ENCODE measurements at regions not wholly inside any gene's neighbourhood (a gene's known extent, or its start where the extent isn't known, plus 50 kb on each side); places are given as distances from the start of the nearest gene placed in this dataset.

GRCh38 chr13:107305178-107305577 is 737.2 kb upstream of the ARGLU1 start:
- H2AFZ ChIP-seq (ENCODE audit: low read depth, low read length, poor library complexity, severe bottlenecking): no peak overlapping the region
- no TSS peak for BruUV-seq (replicated peaks)
- H3K9me3 ChIP-seq (ENCODE audit: control insufficient read depth in 1 of 2, insufficient read depth in 1 of 2, low read depth in 1 of 2, low read length in 2 of 2): peaks cover 6% of the 10 kb centered on the region in 2 experiments; a peak in 2 of 4 replicates
- no peaks in the 10 kb centered on the region for H3K27me3 ChIP-seq (ENCODE audit: insufficient read depth, low read length)
- DNase-seq (ENCODE audit: low read depth, low spot score) (no peak), ATAC-seq (no peak)
- POLR2A ChIA-PET: no interaction called here
- intact Hi-C loops (cut with micrococcal nuclease): no loop called here
- TF ChIP-seq CTCF (IDR thresholded peaks at IDR 0.05 in 2 of 3, conservative IDR thresholded peaks at IDR 0.05 in 1 of 3; ENCODE audit: borderline replicate concordance in 1 of 3, insufficient read depth in 1 of 3, low read depth in 2 of 3, low read length in 2 of 3) (no peak), ZNF274 (IDR thresholded peaks at IDR 0.05; ENCODE audit: low read depth, low read length) (no peak), TCF7L2 (IDR thresholded peaks at IDR 0.05; ENCODE audit: borderline replicate concordance, extremely low read depth, insufficient read depth, insufficient read length) (no peak), POLR2A (IDR thresholded peaks at IDR 0.05; ENCODE audit: borderline replicate concordance, extremely low read depth, insufficient read depth, insufficient read length) (no peak), ZFX (IDR thresholded peaks at IDR 0.05) (no peak), MAX (IDR thresholded peaks at IDR 0.05) (no peak), EZH2 (IDR thresholded peaks at IDR 0.05) (no peak), FOSL1 (IDR thresholded peaks at IDR 0.05; ENCODE audit: low read depth) (no peak), SRF (IDR thresholded peaks at IDR 0.05; ENCODE audit: low read depth) (no peak), YY1 (IDR thresholded peaks at IDR 0.05; ENCODE audit: extremely low read depth, insufficient replicate concordance, low read depth, low read length) (no peak), EZH2phosphoT487 (IDR thresholded peaks at IDR 0.05; ENCODE audit: borderline replicate concordance) (no peak), SIN3A (IDR thresholded peaks at IDR 0.05; ENCODE audit: low read depth) (no peak)
- TF ChIP-seq, protein P1, sequence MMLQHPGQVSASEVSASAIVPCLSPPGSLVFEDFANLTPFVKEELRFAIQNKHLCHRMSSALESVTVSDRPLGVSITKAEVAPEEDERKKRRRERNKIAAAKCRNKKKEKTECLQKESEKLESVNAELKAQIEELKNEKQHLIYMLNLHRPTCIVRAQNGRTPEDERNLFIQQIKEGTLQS (IDR thresholded peaks at IDR 0.05): no peak
- CTCF ChIA-PET: no interaction called here
- no peaks in the 10 kb centered on the region for H3K79me2 ChIP-seq (ENCODE audit: insufficient read depth, low read length)
- RAD21 ChIA-PET (ENCODE audit: low non-redundant PET in 1 of 2, low total read pairs in 2 of 2, uncharacterized antibody in 2 of 2, unreplicated experiment in 2 of 2): no interaction called here
- H3K9me2 ChIP-seq (ENCODE audit: insufficient read depth): no peaks in the 10 kb centered on the region
- H3K4me1 ChIP-seq (ENCODE audit: control insufficient read depth in 1 of 2, insufficient read depth in 2 of 2, low read length in 2 of 2): no peaks in the 10 kb centered on the region
- H3K4me3 ChIP-seq (replicated peaks in 1 of 2; ENCODE audit: low read depth in 1 of 2, low read length in 2 of 2): no peak overlapping the region
- no peak overlapping the region for H3K4me2 ChIP-seq (ENCODE audit: low read length)
- no peak overlapping the region for H3K9ac ChIP-seq (ENCODE audit: low read length)
- H3K36me3 ChIP-seq (ENCODE audit: control insufficient read depth in 1 of 2, insufficient read depth in 2 of 2, low read length in 2 of 2): no peaks in the 10 kb centered on the region
- H4K20me1 ChIP-seq (ENCODE audit: insufficient read depth): no peaks in the 10 kb centered on the region
- no peak overlapping the region for H3K27ac ChIP-seq (ENCODE audit: low read depth, low read length)
